ENCODE measurements at regions not wholly inside any gene's neighbourhood (a gene's known extent, or its start where the extent isn't known, plus 50 kb on each side); places are given as distances from the start of the nearest gene placed in this dataset.

DNA sequence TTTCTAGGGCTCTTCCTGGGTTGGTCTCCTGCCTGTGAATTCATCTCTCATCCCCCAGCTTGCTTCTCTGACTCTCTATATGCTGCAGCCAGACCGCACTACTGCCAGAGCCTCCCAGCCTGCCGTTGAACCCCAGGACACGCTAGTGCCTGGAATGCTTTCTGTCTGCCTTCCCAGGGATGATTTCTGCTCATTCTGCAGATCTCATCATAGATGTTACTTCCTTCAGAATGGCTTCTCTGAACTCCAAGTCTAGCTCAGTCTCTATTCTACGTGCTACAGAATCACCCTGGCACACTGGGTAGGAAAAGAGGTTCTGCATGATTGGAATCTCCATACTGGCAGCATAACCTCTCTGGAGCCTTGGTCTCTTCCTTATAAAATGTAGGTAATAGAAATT is 94.8 kb upstream of the RAB12 start:
- Histone ChIP-seq H3K27me3 (ENCODE audit: insufficient read depth, low read length) (0 out of 2 replicates have a peak, but pooled peaks cover 8% of the 10 kb centered on the region), H3K9me3 (ENCODE audit: control insufficient read depth in 1 of 2, insufficient read depth in 1 of 2, low read depth in 1 of 2, low read length in 2 of 2) (no peaks in the 10 kb centered on the region), H3K9ac (ENCODE audit: low read length) (no peak overlapping the region), H3K79me2 (ENCODE audit: insufficient read depth, low read length) (no peaks in the 10 kb centered on the region), H3K4me3 (replicated peaks in 1 of 2; ENCODE audit: low read depth in 1 of 2, low read length in 2 of 2) (no peak overlapping the region), H4K20me1 (ENCODE audit: insufficient read depth) (no peaks in the 10 kb centered on the region), H3K36me3 (ENCODE audit: control insufficient read depth in 1 of 2, insufficient read depth in 2 of 2, low read length in 2 of 2) (no peaks in the 10 kb centered on the region), H3K4me1 (ENCODE audit: control insufficient read depth in 1 of 2, insufficient read depth in 2 of 2, low read length in 2 of 2) (peaks cover 0 to 7% of the 10 kb centered on the region in 2 experiments; a peak in 2 of 4 replicates), H2AFZ (ENCODE audit: low read depth, low read length, poor library complexity, severe bottlenecking) (no peak overlapping the region), H3K4me2 (ENCODE audit: low read length) (no peak overlapping the region), H3K9me2 (ENCODE audit: insufficient read depth) (no peaks in the 10 kb centered on the region), H3K27ac (ENCODE audit: low read depth, low read length) (no peak overlapping the region)
- ChIA-PET POLR2A (no interaction called here), RAD21 (ENCODE audit: low non-redundant PET in 1 of 2, low total read pairs in 2 of 2, uncharacterized antibody in 2 of 2, unreplicated experiment in 2 of 2) (no interaction called here), CTCF (no interaction called here)
- no peak for ATAC-seq
- TF ChIP-seq, protein P1, sequence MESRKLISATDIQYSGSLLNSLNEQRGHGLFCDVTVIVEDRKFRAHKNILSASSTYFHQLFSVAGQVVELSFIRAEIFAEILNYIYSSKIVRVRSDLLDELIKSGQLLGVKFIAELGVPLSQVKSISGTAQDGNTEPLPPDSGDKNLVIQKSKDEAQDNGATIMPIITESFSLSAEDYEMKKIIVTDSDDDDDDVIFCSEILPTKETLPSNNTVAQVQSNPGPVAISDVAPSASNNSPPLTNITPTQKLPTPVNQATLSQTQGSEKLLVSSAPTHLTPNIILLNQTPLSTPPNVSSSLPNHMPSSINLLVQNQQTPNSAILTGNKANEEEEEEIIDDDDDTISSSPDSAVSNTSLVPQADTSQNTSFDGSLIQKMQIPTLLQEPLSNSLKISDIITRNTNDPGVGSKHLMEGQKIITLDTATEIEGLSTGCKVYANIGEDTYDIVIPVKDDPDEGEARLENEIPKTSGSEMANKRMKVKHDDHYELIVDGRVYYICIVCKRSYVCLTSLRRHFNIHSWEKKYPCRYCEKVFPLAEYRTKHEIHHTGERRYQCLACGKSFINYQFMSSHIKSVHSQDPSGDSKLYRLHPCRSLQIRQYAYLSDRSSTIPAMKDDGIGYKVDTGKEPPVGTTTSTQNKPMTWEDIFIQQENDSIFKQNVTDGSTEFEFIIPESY (IDR thresholded peaks at IDR 0.05; ENCODE audit: extremely low read depth, insufficient replicate concordance, low read length) = no peak
- TF ChIP-seq, protein P2, sequence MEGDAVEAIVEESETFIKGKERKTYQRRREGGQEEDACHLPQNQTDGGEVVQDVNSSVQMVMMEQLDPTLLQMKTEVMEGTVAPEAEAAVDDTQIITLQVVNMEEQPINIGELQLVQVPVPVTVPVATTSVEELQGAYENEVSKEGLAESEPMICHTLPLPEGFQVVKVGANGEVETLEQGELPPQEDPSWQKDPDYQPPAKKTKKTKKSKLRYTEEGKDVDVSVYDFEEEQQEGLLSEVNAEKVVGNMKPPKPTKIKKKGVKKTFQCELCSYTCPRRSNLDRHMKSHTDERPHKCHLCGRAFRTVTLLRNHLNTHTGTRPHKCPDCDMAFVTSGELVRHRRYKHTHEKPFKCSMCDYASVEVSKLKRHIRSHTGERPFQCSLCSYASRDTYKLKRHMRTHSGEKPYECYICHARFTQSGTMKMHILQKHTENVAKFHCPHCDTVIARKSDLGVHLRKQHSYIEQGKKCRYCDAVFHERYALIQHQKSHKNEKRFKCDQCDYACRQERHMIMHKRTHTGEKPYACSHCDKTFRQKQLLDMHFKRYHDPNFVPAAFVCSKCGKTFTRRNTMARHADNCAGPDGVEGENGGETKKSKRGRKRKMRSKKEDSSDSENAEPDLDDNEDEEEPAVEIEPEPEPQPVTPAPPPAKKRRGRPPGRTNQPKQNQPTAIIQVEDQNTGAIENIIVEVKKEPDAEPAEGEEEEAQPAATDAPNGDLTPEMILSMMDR (IDR thresholded peaks at IDR 0.05 in 2 of 3, conservative IDR thresholded peaks at IDR 0.05 in 1 of 3; ENCODE audit: borderline replicate concordance in 1 of 3, insufficient read depth in 1 of 3, low read depth in 2 of 3, low read length in 2 of 3) = no peak
- no peak for TF ChIP-seq CEBPB (IDR thresholded peaks at IDR 0.05; ENCODE audit: low read depth)
- TF ChIP-seq FOSL1 (IDR thresholded peaks at IDR 0.05; ENCODE audit: low read depth) = no peak
- TF ChIP-seq, protein P3, sequence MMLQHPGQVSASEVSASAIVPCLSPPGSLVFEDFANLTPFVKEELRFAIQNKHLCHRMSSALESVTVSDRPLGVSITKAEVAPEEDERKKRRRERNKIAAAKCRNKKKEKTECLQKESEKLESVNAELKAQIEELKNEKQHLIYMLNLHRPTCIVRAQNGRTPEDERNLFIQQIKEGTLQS (IDR thresholded peaks at IDR 0.05) = no peak
- no peak for TF ChIP-seq EZH2 (IDR thresholded peaks at IDR 0.05)
- no TSS peak for BruUV-seq (replicated peaks)
- no peak for DNase-seq (ENCODE audit: low read depth, low spot score)
- intact Hi-C loops (cut with micrococcal nuclease) = no loop called here
